ENCODE measurements at regions not wholly inside any gene's neighbourhood (a gene's known extent, or its start where the extent isn't known, plus 50 kb on each side); places are given as distances from the start of the nearest gene placed in this dataset.

DNA sequence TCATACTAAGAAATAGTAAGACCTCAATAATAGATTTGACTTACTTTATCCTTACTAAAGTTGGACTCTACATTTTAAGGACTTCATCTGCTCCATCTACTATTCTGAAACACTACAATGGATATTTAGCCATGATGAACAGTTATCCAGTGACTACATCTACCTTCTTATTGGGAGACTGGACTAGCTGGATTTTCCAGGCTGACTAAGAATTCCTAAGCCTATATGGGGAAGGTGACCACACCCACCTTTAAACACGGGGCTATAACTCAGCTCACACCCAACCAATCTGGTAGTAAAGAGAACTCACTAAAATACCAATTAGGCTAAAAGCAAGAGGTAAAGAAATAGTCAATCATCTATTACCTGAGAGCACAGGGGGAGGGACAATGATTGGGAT is 1438.4 kb downstream of the TECRL start:
- no peaks in the 10 kb centered on the region for H3K79me2 ChIP-seq (ENCODE audit: control insufficient read depth, insufficient read depth, low read length, unreplicated experiment)
- H3K4me1 ChIP-seq (ENCODE audit: control insufficient read depth, insufficient read depth, low read length, unreplicated experiment): no peaks in the 10 kb centered on the region
- H3K36me3 ChIP-seq (ENCODE audit: insufficient read depth, low read length): no peaks in the 10 kb centered on the region
- no peaks in the 10 kb centered on the region for H3K27me3 ChIP-seq (ENCODE audit: insufficient read depth, low read length)
- H3K27ac ChIP-seq (ENCODE audit: low read depth, low read length): no peak overlapping the region
- H2AFZ ChIP-seq (ENCODE audit: low read length, unreplicated experiment): no peak overlapping the region
- H3K4me3 ChIP-seq (ENCODE audit: low read depth, low read length): no peak overlapping the region

- no peak overlapping the region for H3K4me3 ChIP-seq (ENCODE audit: low read depth, low read length)
- no peaks in the 10 kb centered on the region for H3K4me1 ChIP-seq (ENCODE audit: control insufficient read depth, insufficient read depth, low read length, unreplicated experiment)
- no peaks in the 10 kb centered on the region for H3K79me2 ChIP-seq (ENCODE audit: control insufficient read depth, insufficient read depth, low read length, unreplicated experiment)
- H2AFZ ChIP-seq (ENCODE audit: low read length, unreplicated experiment): no peak overlapping the region
- H3K27ac ChIP-seq (ENCODE audit: low read depth, low read length): no peak overlapping the region
- no peaks in the 10 kb centered on the region for H3K36me3 ChIP-seq (ENCODE audit: insufficient read depth, low read length)
- H3K27me3 ChIP-seq (ENCODE audit: insufficient read depth, low read length): no peaks in the 10 kb centered on the region
These were observed 1448.8 kb downstream of the TECRL start for GRCh38 chr4:62960415-62960814.

DNA sequence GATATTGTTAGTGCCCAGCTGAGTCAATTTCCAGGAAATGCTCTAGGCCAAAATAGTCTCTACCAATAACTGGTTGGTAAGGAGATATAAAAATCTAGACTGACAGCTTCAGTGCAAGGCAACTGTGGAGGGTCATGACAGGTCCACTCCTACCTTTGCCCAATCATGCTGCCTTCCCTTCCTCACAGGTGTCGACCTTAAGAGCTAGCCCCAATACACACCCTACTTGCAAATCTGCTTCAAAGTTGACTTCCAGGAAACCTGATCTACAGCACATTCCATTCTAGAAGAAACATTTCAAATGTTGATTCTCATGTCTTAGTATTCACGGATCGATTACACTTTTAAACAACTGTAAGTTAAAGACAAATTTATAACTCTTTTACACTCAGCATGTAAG is 1455.5 kb downstream of the TECRL start:
- no peak overlapping the region for H3K27ac ChIP-seq (ENCODE audit: low read depth, low read length)
- H2AFZ ChIP-seq (ENCODE audit: low read length, unreplicated experiment): no peak overlapping the region
- no peaks in the 10 kb centered on the region for H3K4me1 ChIP-seq (ENCODE audit: control insufficient read depth, insufficient read depth, low read length, unreplicated experiment)
- H3K36me3 ChIP-seq (ENCODE audit: insufficient read depth, low read length): no peaks in the 10 kb centered on the region
- H3K4me3 ChIP-seq (ENCODE audit: low read depth, low read length): no peak overlapping the region
- no peaks in the 10 kb centered on the region for H3K27me3 ChIP-seq (ENCODE audit: insufficient read depth, low read length)
- no peaks in the 10 kb centered on the region for H3K79me2 ChIP-seq (ENCODE audit: control insufficient read depth, insufficient read depth, low read length, unreplicated experiment)

- Histone ChIP-seq H3K4me3 (ENCODE audit: low read depth, low read length) (no peak overlapping the region), H3K36me3 (ENCODE audit: insufficient read depth, low read length) (no peaks in the 10 kb centered on the region), H3K27ac (ENCODE audit: low read depth, low read length) (no peak overlapping the region), H2AFZ (ENCODE audit: low read length, unreplicated experiment) (no peak overlapping the region), H3K79me2 (ENCODE audit: control insufficient read depth, insufficient read depth, low read length, unreplicated experiment) (no peaks in the 10 kb centered on the region), H3K4me1 (ENCODE audit: control insufficient read depth, insufficient read depth, low read length, unreplicated experiment) (no peaks in the 10 kb centered on the region), H3K27me3 (ENCODE audit: insufficient read depth, low read length) (no peaks in the 10 kb centered on the region)
These were observed 1456.9 kb downstream of the TECRL start for GRCh38 chr4:62952366-62952765.

DNA sequence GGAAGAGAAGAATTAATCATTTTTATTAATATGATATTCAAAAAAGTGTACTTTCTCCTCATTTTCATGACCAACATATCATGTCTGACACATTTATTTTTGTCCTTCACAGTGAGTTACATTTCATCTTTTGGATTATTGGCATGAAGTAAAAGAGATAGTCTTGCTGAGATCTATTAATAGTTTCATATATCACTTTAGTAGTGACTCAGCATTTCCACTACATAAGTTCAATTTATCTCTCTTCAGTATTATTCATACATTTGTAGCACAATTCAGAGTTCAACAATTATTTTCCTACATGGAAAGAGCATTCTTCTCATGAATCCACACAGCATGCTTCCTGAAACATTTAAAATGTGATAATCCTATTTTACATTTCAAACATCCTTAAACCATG is 1461.1 kb downstream of the TECRL start:
- H3K27ac ChIP-seq (ENCODE audit: low read depth, low read length): no peak overlapping the region
- no peaks in the 10 kb centered on the region for H3K4me1 ChIP-seq (ENCODE audit: control insufficient read depth, insufficient read depth, low read length, unreplicated experiment)
- H3K36me3 ChIP-seq (ENCODE audit: insufficient read depth, low read length): no peaks in the 10 kb centered on the region
- no peaks in the 10 kb centered on the region for H3K27me3 ChIP-seq (ENCODE audit: insufficient read depth, low read length)
- no peaks in the 10 kb centered on the region for H3K79me2 ChIP-seq (ENCODE audit: control insufficient read depth, insufficient read depth, low read length, unreplicated experiment)
- no peak overlapping the region for H3K4me3 ChIP-seq (ENCODE audit: low read depth, low read length)
- no peak overlapping the region for H2AFZ ChIP-seq (ENCODE audit: low read length, unreplicated experiment)

DNA sequence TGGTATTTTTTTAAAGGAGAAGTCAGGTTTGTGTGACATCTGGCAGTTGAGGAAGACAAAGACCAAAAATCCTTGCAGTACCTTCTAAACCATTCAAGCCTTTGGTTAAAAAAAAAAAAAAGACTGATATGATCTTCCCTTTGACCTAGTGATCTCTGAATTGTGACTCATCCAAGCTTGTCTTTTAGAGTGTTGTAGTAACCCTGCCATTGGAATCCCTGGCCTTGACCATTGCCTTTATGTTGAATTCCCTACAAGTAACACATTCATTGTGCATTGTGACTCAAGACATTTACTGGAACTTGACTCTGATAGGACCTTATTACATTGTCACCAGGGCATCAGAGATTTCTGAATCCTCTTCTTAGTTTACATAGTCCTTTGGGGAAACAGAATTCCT is 1469.0 kb downstream of the TECRL start:
- no peaks in the 10 kb centered on the region for H3K36me3 ChIP-seq (ENCODE audit: insufficient read depth, low read length)
- H3K4me1 ChIP-seq (ENCODE audit: control insufficient read depth, insufficient read depth, low read length, unreplicated experiment): no peaks in the 10 kb centered on the region

DNA sequence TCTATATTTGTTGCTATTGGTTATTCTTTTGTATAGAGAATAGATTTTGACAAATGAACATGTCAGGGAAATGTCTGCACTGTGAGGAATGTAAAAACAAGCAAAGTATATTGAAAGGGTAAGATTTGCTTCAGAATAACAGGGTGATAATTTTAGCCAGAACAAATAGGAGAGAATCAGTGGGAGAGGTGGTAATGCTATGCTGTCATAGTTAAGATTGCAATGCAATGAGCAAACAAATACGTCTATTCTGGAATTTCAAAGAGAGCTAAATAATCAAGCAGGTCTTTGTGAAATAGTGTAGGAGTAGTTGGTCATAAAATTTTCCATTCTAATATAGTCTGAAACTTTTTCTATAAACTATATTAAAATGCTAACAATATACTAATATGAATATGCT is 1478.4 kb downstream of the TECRL start:
- no peaks in the 10 kb centered on the region for H3K36me3 ChIP-seq (ENCODE audit: insufficient read depth, low read length)
- H2AFZ ChIP-seq (ENCODE audit: low read length, unreplicated experiment): no peak overlapping the region
- H3K79me2 ChIP-seq (ENCODE audit: control insufficient read depth, insufficient read depth, low read length, unreplicated experiment): no peaks in the 10 kb centered on the region
- no peak overlapping the region for H3K4me3 ChIP-seq (ENCODE audit: low read depth, low read length)
- H3K4me1 ChIP-seq (ENCODE audit: control insufficient read depth, insufficient read depth, low read length, unreplicated experiment): no peaks in the 10 kb centered on the region
- no peaks in the 10 kb centered on the region for H3K27me3 ChIP-seq (ENCODE audit: insufficient read depth, low read length)
- no peak overlapping the region for H3K27ac ChIP-seq (ENCODE audit: low read depth, low read length)

More for the DNA sequence above, 1469.0 kb downstream of the TECRL start:
- no peak overlapping the region for H3K4me3 ChIP-seq (ENCODE audit: low read depth, low read length)
- no peak overlapping the region for H3K27ac ChIP-seq (ENCODE audit: low read depth, low read length)
- H3K27me3 ChIP-seq (ENCODE audit: insufficient read depth, low read length): no peaks in the 10 kb centered on the region
- no peak overlapping the region for H2AFZ ChIP-seq (ENCODE audit: low read length, unreplicated experiment)
- H3K79me2 ChIP-seq (ENCODE audit: control insufficient read depth, insufficient read depth, low read length, unreplicated experiment): no peaks in the 10 kb centered on the region

DNA sequence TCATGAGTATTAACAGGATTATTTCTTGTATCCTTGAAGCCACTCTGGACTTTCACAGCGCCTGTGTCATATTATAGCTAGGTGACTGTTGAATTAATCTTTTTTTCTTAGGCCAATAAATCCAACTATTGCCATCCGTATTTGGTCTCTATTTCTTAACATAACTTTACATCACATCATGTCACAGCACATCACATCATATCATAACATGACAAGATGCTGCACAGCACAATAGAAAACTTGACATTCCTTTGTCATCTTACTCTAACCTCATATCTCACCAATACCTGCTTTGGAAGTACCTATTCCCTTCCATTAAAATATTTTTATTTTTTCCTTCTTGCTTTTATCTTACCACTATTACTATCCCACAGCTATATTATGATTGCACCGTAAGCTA is 1480.8 kb downstream of the TECRL start:
- Histone ChIP-seq H3K4me3 (ENCODE audit: low read depth, low read length) (no peak overlapping the region), H3K27me3 (ENCODE audit: insufficient read depth, low read length) (no peaks in the 10 kb centered on the region), H3K79me2 (ENCODE audit: control insufficient read depth, insufficient read depth, low read length, unreplicated experiment) (no peaks in the 10 kb centered on the region), H2AFZ (ENCODE audit: low read length, unreplicated experiment) (no peak overlapping the region), H3K27ac (ENCODE audit: low read depth, low read length) (no peak overlapping the region), H3K36me3 (ENCODE audit: insufficient read depth, low read length) (no peaks in the 10 kb centered on the region), H3K4me1 (ENCODE audit: control insufficient read depth, insufficient read depth, low read length, unreplicated experiment) (no peaks in the 10 kb centered on the region)

- no peaks in the 10 kb centered on the region for H3K4me1 ChIP-seq (ENCODE audit: control insufficient read depth, insufficient read depth, low read length, unreplicated experiment)
- H3K79me2 ChIP-seq (ENCODE audit: control insufficient read depth, insufficient read depth, low read length, unreplicated experiment): no peaks in the 10 kb centered on the region
- H3K27me3 ChIP-seq (ENCODE audit: insufficient read depth, low read length): no peaks in the 10 kb centered on the region
- H3K27ac ChIP-seq (ENCODE audit: low read depth, low read length): no peak overlapping the region
- H2AFZ ChIP-seq (ENCODE audit: low read length, unreplicated experiment): no peak overlapping the region
- H3K4me3 ChIP-seq (ENCODE audit: low read depth, low read length): no peak overlapping the region
- no peaks in the 10 kb centered on the region for H3K36me3 ChIP-seq (ENCODE audit: insufficient read depth, low read length)
These were observed 1481.7 kb downstream of the TECRL start for GRCh38 chr4:62927574-62927973.

GRCh38 chr4:62923783-62924182 is 1485.5 kb downstream of the TECRL start:
- Histone ChIP-seq H3K4me1 (ENCODE audit: control insufficient read depth, insufficient read depth, low read length, unreplicated experiment) (no peaks in the 10 kb centered on the region), H3K27me3 (ENCODE audit: insufficient read depth, low read length) (no peaks in the 10 kb centered on the region), H2AFZ (ENCODE audit: low read length, unreplicated experiment) (no peak overlapping the region), H3K36me3 (ENCODE audit: insufficient read depth, low read length) (no peaks in the 10 kb centered on the region), H3K4me3 (ENCODE audit: low read depth, low read length) (no peak overlapping the region), H3K79me2 (ENCODE audit: control insufficient read depth, insufficient read depth, low read length, unreplicated experiment) (no peaks in the 10 kb centered on the region), H3K27ac (ENCODE audit: low read depth, low read length) (no peak overlapping the region)

DNA sequence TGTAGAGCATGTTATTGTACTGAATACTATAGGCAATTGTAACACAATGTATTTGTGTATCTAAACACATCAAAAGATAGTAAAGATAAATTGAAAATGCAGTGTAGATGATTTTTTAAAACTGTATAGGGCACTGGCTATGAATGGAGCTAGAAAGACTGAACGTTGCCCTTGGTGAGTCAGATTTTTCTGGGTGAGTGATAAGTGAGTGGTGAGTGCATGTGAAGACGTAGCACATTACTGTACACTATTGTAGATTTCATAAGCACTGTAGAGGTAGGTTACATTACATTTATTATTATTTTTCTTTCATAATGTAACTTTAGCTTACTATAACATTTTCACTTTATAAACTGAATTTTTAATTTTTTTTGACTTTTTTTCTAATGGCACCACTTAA is 1491.6 kb downstream of the TECRL start:
- no peak overlapping the region for H2AFZ ChIP-seq (ENCODE audit: low read length, unreplicated experiment)
- H3K27me3 ChIP-seq (ENCODE audit: insufficient read depth, low read length): no peaks in the 10 kb centered on the region
- H3K4me1 ChIP-seq (ENCODE audit: control insufficient read depth, insufficient read depth, low read length, unreplicated experiment): no peaks in the 10 kb centered on the region
- no peak overlapping the region for H3K4me3 ChIP-seq (ENCODE audit: low read depth, low read length)
- H3K36me3 ChIP-seq (ENCODE audit: insufficient read depth, low read length): no peaks in the 10 kb centered on the region
- no peak overlapping the region for H3K27ac ChIP-seq (ENCODE audit: low read depth, low read length)
- no peaks in the 10 kb centered on the region for H3K79me2 ChIP-seq (ENCODE audit: control insufficient read depth, insufficient read depth, low read length, unreplicated experiment)

GRCh38 chr4:62914758-62915157 is 1494.5 kb downstream of the TECRL start:
- H3K27me3 ChIP-seq (ENCODE audit: insufficient read depth, low read length): no peaks in the 10 kb centered on the region
- H2AFZ ChIP-seq (ENCODE audit: low read length, unreplicated experiment): no peak overlapping the region
- H3K79me2 ChIP-seq (ENCODE audit: control insufficient read depth, insufficient read depth, low read length, unreplicated experiment): no peaks in the 10 kb centered on the region
- H3K4me3 ChIP-seq (ENCODE audit: low read depth, low read length): no peak overlapping the region
- no peaks in the 10 kb centered on the region for H3K36me3 ChIP-seq (ENCODE audit: insufficient read depth, low read length)
- H3K4me1 ChIP-seq (ENCODE audit: control insufficient read depth, insufficient read depth, low read length, unreplicated experiment): no peaks in the 10 kb centered on the region
- no peak overlapping the region for H3K27ac ChIP-seq (ENCODE audit: low read depth, low read length)

Measured in ACC112 (cell line).